ENCODE measurements at regions not wholly inside any gene's neighbourhood (a gene's known extent, or its start where the extent isn't known, plus 50 kb on each side); places are given as distances from the start of the nearest gene placed in this dataset.

- H3K27me3 ChIP-seq: no peaks in the 10 kb centered on the region
- H3K4me1 ChIP-seq: no peaks in the 10 kb centered on the region
- no peaks in the 10 kb centered on the region for H3K9me3 ChIP-seq
- H3K36me3 ChIP-seq: no peaks in the 10 kb centered on the region
- intact Hi-C loops (cut with DNase I; ENCODE audit: low total_unique reads): no loop called here
- H3K4me3 ChIP-seq: no peak overlapping the region
- TF ChIP-seq POLR2AphosphoS5 (IDR thresholded peaks at IDR 0.05) (no peak), POLR2A (IDR thresholded peaks at IDR 0.05) (no peak), EP300 (IDR thresholded peaks at IDR 0.05) (no peak), CTCF (IDR thresholded peaks at IDR 0.05) (no peak)
- 63 to 67% (median 65%) methylated on average over 4 to 5 of the region's 5 CpGs for WGBS, 5 donors
- H3K27ac ChIP-seq: no peak overlapping the region
- DNase-seq: no peak
Measured at GRCh38 chr14:22255017-22255950, 333.7 kb downstream of the DAD1 start.

GRCh38 chr14:22252686-22253085, 336.3 kb downstream of the DAD1 start:
- intact Hi-C loops (cut with DNase I; ENCODE audit: low total_unique reads): no loop called here
- Histone ChIP-seq H3K36me3 (no peaks in the 10 kb centered on the region), H3K27ac (no peak overlapping the region), H3K4me1 (no peaks in the 10 kb centered on the region), H3K4me3 (no peak overlapping the region), H3K27me3 (no peaks in the 10 kb centered on the region), H3K9me3 (no peaks in the 10 kb centered on the region)
- WGBS, 5 donors: 20 to 43% (median 34%) methylated on average over 4 of the region's 4 CpGs
- TF ChIP-seq POLR2A (IDR thresholded peaks at IDR 0.05): no peak
- peak in 1 of 2 donors; percentile 18 for DNase-seq

- intact Hi-C loops (cut with DNase I; ENCODE audit: low total_unique reads): no loop called here
- no peaks in the 10 kb centered on the region for H3K27me3 ChIP-seq
- no peak for DNase-seq
- 23 to 95% (median 88%) methylated on average over 1 of the region's 1 CpG for WGBS, 5 donors
- H3K9me3 ChIP-seq: no peaks in the 10 kb centered on the region
- H3K27ac ChIP-seq: no peak overlapping the region
- H3K36me3 ChIP-seq: no peaks in the 10 kb centered on the region
- H3K4me3 ChIP-seq: no peak overlapping the region
- TF ChIP-seq POLR2AphosphoS5 (IDR thresholded peaks at IDR 0.05): no peak
- no peak for TF ChIP-seq CTCF (IDR thresholded peaks at IDR 0.05)
- no peak for TF ChIP-seq EP300 (IDR thresholded peaks at IDR 0.05)
- TF ChIP-seq POLR2A (IDR thresholded peaks at IDR 0.05): no peak
- no peaks in the 10 kb centered on the region for H3K4me1 ChIP-seq
Measured at GRCh38 chr14:22251090-22251489, 337.9 kb downstream of the DAD1 start.

GRCh38 chr14:22249770-22250169, 339.3 kb downstream of the DAD1 start:
- TF ChIP-seq EP300 (IDR thresholded peaks at IDR 0.05): no peak
- no peak for TF ChIP-seq POLR2AphosphoS5 (IDR thresholded peaks at IDR 0.05)
- no peak for TF ChIP-seq CTCF (IDR thresholded peaks at IDR 0.05)
- no peak for TF ChIP-seq POLR2A (IDR thresholded peaks at IDR 0.05)
- DNase-seq: no peak
- Histone ChIP-seq H3K9me3 (no peaks in the 10 kb centered on the region), H3K4me1 (no peaks in the 10 kb centered on the region), H3K36me3 (no peaks in the 10 kb centered on the region), H3K4me3 (no peak overlapping the region), H3K27ac (no peak overlapping the region), H3K27me3 (no peaks in the 10 kb centered on the region)
- intact Hi-C loops (cut with DNase I; ENCODE audit: low total_unique reads): no loop called here
- 61 to 69% (median 63%) methylated on average over 4 of the region's 4 CpGs for WGBS, 5 donors
